ENCODE measurements at regions not wholly inside any gene's neighbourhood (a gene's known extent, or its start where the extent isn't known, plus 50 kb on each side); places are given as distances from the start of the nearest gene placed in this dataset.

- DNase-seq (ENCODE audit: low read depth in 2 of 3, low spot score in 2 of 3) = peak in 2 of 3 donors; percentile 17 to 64
Observed at GRCh38 chr3:130029531-130030289, 51.9 kb upstream of the ALG1L2 start.
